NB4 (cell line): ENCODE measurements at regions not wholly inside any gene's neighbourhood (a gene's known extent, or its start where the extent isn't known, plus 50 kb on each side); places are given as distances from the start of the nearest gene placed in this dataset.

Source experiments
- DNase-seq: peaks from one replicate; pipeline ENCODE4 v3.0.0; 2010; ENCODE audit warnings: low read depth
- H3K4me3 ChIP-seq: one replicate; pipeline ENCODE4 v1.5.1; 2011; ENCODE audit warnings: mild to moderate bottlenecking, low read depth, low read length, moderate library complexity
- CTCF ChIP-seq: IDR thresholded peaks from one replicate; pipeline ENCODE4 v1.5.1; 2012; ENCODE audit warnings: low read depth, low read length
- MAX ChIP-seq: IDR thresholded peaks from 2 replicates; pipeline ENCODE4 v1.6.1; 2011; ENCODE audit warnings: low read depth, low read length
- MYC ChIP-seq: IDR thresholded peaks from 2 replicates; pipeline ENCODE4 v1.6.1; 2011; ENCODE audit warnings: low read depth, low read length
- POLR2A ChIP-seq: IDR thresholded peaks from 2 replicates; pipeline ENCODE4 v1.6.1; 2011; ENCODE audit warnings: mild to moderate bottlenecking; ENCODE audit not compliant: insufficient read length; ENCODE audit errors: extremely low read depth

GRCh38 chr10:78321500-78321899 is 287.8 kb downstream of the RPS24 start:
- no peak for DNase-seq
- H3K4me3 ChIP-seq: no peak overlapping the region
- no peak for TF ChIP-seq CTCF
- no peak for TF ChIP-seq MAX
- no peak for TF ChIP-seq MYC
- no peak for TF ChIP-seq POLR2A

GRCh38 chr10:78326372-78326771 is 292.7 kb downstream of the RPS24 start:
- H3K4me3 ChIP-seq: no peak overlapping the region
- no peak for DNase-seq
- TF ChIP-seq MYC (no peak), POLR2A (no peak), MAX (no peak), CTCF (no peak)

GRCh38 chr10:78327778-78328591 is 294.3 kb downstream of the RPS24 start:
- DNase-seq: no peak
- H3K4me3 ChIP-seq: no peak overlapping the region
- TF ChIP-seq POLR2A (no peak), MYC (no peak), MAX (no peak), CTCF (no peak)

GRCh38 chr10:78328592-78329404 is 295.1 kb downstream of the RPS24 start:
- no peak overlapping the region for H3K4me3 ChIP-seq
- no peak for TF ChIP-seq CTCF
- no peak for TF ChIP-seq MAX
- TF ChIP-seq POLR2A: no peak
- TF ChIP-seq MYC: no peak
- DNase-seq: no peak

GRCh38 chr10:78330884-78331283 is 297.2 kb downstream of the RPS24 start:
- no peak overlapping the region for H3K4me3 ChIP-seq
- no peak for DNase-seq
- TF ChIP-seq POLR2A (no peak), CTCF (no peak), MYC (no peak), MAX (no peak)
